ENCODE measurements at regions not wholly inside any gene's neighbourhood (a gene's known extent, or its start where the extent isn't known, plus 50 kb on each side); places are given as distances from the start of the nearest gene placed in this dataset.

GRCh38 chr11:119983816-119984215 is 154.1 kb downstream of the TRIM29 start:
- WGBS, 2 donors, result 92 to 97% methylated on average over 8 of the region's 8 CpGs
- Histone ChIP-seq H3K4me1 (peaks cover 0 to 9% (median 0%) of the 10 kb centered on the region in 9 donors), H3K36me3 (no peaks in the 10 kb centered on the region), H3K27me3 (peaks cover 0 to 38% (median 4%) of the 10 kb centered on the region in 7 donors), H3K4me3 (no peak overlapping the region), H3K27ac (no peak overlapping the region), H3K9me3 (no peaks in the 10 kb centered on the region)
- TF ChIP-seq, protein P1, sequence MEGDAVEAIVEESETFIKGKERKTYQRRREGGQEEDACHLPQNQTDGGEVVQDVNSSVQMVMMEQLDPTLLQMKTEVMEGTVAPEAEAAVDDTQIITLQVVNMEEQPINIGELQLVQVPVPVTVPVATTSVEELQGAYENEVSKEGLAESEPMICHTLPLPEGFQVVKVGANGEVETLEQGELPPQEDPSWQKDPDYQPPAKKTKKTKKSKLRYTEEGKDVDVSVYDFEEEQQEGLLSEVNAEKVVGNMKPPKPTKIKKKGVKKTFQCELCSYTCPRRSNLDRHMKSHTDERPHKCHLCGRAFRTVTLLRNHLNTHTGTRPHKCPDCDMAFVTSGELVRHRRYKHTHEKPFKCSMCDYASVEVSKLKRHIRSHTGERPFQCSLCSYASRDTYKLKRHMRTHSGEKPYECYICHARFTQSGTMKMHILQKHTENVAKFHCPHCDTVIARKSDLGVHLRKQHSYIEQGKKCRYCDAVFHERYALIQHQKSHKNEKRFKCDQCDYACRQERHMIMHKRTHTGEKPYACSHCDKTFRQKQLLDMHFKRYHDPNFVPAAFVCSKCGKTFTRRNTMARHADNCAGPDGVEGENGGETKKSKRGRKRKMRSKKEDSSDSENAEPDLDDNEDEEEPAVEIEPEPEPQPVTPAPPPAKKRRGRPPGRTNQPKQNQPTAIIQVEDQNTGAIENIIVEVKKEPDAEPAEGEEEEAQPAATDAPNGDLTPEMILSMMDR (IDR thresholded peaks at IDR 0.05), result no peak
- intact Hi-C loops (cut with DNase I), result no loop called here
- DNase-seq (no peak), ATAC-seq (no peak)

DNA sequence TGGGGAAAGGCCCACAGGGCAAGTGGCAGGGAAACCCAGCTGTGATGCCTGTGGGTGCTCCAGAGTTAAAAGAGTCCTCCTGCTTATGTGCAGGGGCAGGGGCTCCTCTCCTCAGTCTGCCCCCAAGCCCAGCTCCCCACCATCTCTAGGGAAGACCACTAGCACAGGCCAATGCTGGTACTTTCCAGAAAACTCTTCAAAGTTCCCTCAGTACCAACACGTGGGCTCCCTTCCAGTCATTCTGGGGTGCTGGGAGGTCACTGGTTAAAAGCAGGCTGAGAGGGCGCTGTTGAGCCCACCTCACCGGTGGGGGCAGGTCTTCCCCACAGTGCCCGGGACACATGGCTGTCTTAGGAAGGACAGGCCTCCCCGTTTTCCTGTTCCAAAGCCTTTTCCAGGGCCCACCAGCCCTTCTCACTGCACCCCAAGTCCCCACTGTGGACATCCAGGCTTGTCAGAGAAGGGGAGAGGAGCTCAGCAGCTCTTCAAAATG is 154.6 kb downstream of the TRIM29 start:
- DNase-seq, result no peak
- Histone ChIP-seq H3K36me3 (no peaks in the 10 kb centered on the region), H3K27me3 (peaks cover 0 to 40% (median 6%) of the 10 kb centered on the region in 7 donors), H3K4me1 (peaks cover 0 to 4% (median 0%) of the 10 kb centered on the region in 9 donors), H3K9me3 (no peaks in the 10 kb centered on the region), H3K4me3 (no peak overlapping the region), H3K27ac (no peak overlapping the region)
- ATAC-seq, result no peak
- WGBS, 2 donors, result 62 to 67% methylated on average over 5 of the region's 5 CpGs
- TF ChIP-seq, protein P1 (IDR thresholded peaks at IDR 0.05), result no peak
- intact Hi-C loops (cut with DNase I), result no loop called here

GRCh38 chr11:119982517-119983239 is 155.2 kb downstream of the TRIM29 start:
- Histone ChIP-seq H3K27ac (no peak overlapping the region), H3K4me3 (no peak overlapping the region), H3K27me3 (peaks cover 0 to 40% (median 6%) of the 10 kb centered on the region in 7 donors), H3K4me1 (no peaks in the 10 kb centered on the region), H3K36me3 (no peaks in the 10 kb centered on the region), H3K9me3 (no peaks in the 10 kb centered on the region)
- 68 to 73% methylated on average over 16 of the region's 16 CpGs for WGBS, 2 donors
- ATAC-seq (peak in 1 of 8 donors; percentile 48), DNase-seq (no peak)
- intact Hi-C loops (cut with DNase I), result no loop called here
- TF ChIP-seq, protein P1 (IDR thresholded peaks at IDR 0.05), result no peak

GRCh38 chr11:119980431-119980830 is 157.5 kb downstream of the TRIM29 start:
- intact Hi-C loops (cut with DNase I), result no loop called here
- peaks cover 0 to 53% (median 6%) of the 10 kb centered on the region in 7 donors for H3K27me3 ChIP-seq
- TF ChIP-seq, protein P1 (IDR thresholded peaks at IDR 0.05), result no peak

More at GRCh38 chr11:119980431-119980830, 157.5 kb downstream of the TRIM29 start:
- H3K4me3 ChIP-seq, result no peak overlapping the region
- H3K4me1 ChIP-seq, result peaks cover 0 to 6% (median 0%) of the 10 kb centered on the region in 9 donors
- ATAC-seq, result no peak
- WGBS, 2 donors, result 77 to 81% methylated on average over 11 of the region's 11 CpGs
- no peaks in the 10 kb centered on the region for H3K36me3 ChIP-seq
- DNase-seq, result no peak
- no peak overlapping the region for H3K27ac ChIP-seq
- H3K9me3 ChIP-seq, result no peaks in the 10 kb centered on the region

Data from heart right ventricle (tissue), 16 donors.